CD14-positive monocyte (primary cell): ENCODE measurements at regions not wholly inside any gene's neighbourhood (a gene's known extent, or its start where the extent isn't known, plus 50 kb on each side); places are given as distances from the start of the nearest gene placed in this dataset.

Experiments
- DNase-seq, 3 donors: peaks; one replicate each; pipeline ENCODE4 v3.0.0-alpha.2; 2011 to 2022
- H2AFZ ChIP-seq: 2 replicates; pipeline ENCODE4 v1.6.0; 2012; ENCODE audit warnings: mild to moderate bottlenecking, low read depth, low read length, inconsistent platforms; ENCODE audit not compliant: insufficient read depth, poor library complexity, severe bottlenecking
- H3K27ac ChIP-seq, 2 donors: 1 replicate in 1 of 2; 2 replicates in 1 of 2; pipeline ENCODE4 v1.5.1; 2012 to 2013; ENCODE audit warnings: low read length in 2 of 2, control low read depth in 1 of 2, inconsistent platforms in 1 of 2, low read depth in 1 of 2, mild to moderate bottlenecking in 1 of 2
- H3K27me3 ChIP-seq, 2 donors: one replicate each; pipeline versions ENCODE4 v1.6.0 to v1.6.1; 2011 to 2013; ENCODE audit warnings: low read length in 2 of 2; ENCODE audit not compliant: control insufficient read depth in 2 of 2, insufficient read depth in 2 of 2
- H3K36me3 ChIP-seq, 2 donors: replicated peaks in 1 of 2; 1 replicate in 1 of 2; 2 replicates in 1 of 2; pipeline versions ENCODE4 v1.5.1 to v1.6.1; 2012 to 2013; ENCODE audit warnings: low read length in 2 of 2, control low read depth in 1 of 2, inconsistent platforms in 1 of 2, mild to moderate bottlenecking in 1 of 2; ENCODE audit not compliant: insufficient read depth in 2 of 2, control insufficient read depth in 1 of 2
- H3K4me1 ChIP-seq, 2 donors: 1 replicate in 1 of 2; 2 replicates in 1 of 2; pipeline versions ENCODE4 v1.5.1 to v1.6.1; 2012 to 2013; ENCODE audit warnings: low read length in 2 of 2, control low read depth in 1 of 2, inconsistent platforms in 1 of 2, mild to moderate bottlenecking in 1 of 2, moderate library complexity in 1 of 2; ENCODE audit not compliant: insufficient read depth in 2 of 2, control insufficient read depth in 1 of 2
- H3K4me2 ChIP-seq: replicated peaks from 2 replicates; pipeline ENCODE3; 2012; ENCODE audit warnings: low read length, moderate library complexity, mild to moderate bottlenecking; ENCODE audit not compliant: poor library complexity, severe bottlenecking; ENCODE audit errors: extremely low read depth
- H3K4me3 ChIP-seq, 3 experiments: fragments of 200-600 bp in 1 of 3; sonication (generic) in 1 of 3; replicated peaks in 1 of 3; 1 replicate in 2 of 3; 2 replicates in 1 of 3; pipeline ENCODE4 v1.5.1; 2011 to 2013; ENCODE audit warnings: low read length in 3 of 3, mild to moderate bottlenecking in 3 of 3, control low read depth in 2 of 3, low read depth in 2 of 3, inconsistent platforms in 1 of 3, moderate library complexity in 1 of 3
- H3K79me2 ChIP-seq: 2 replicates; pipeline ENCODE4 v1.6.0; 2012; ENCODE audit warnings: mild to moderate bottlenecking, control low read depth, inconsistent platforms, low read length, moderate library complexity; ENCODE audit not compliant: insufficient read depth
- H3K9ac ChIP-seq: 2 replicates; pipeline ENCODE4 v1.6.0; 2017; ENCODE audit warnings: low read length, mild to moderate bottlenecking; ENCODE audit not compliant: insufficient read depth, poor library complexity, severe bottlenecking
- H3K9me3 ChIP-seq, 2 donors: replicated peaks in 1 of 2; 1 replicate in 1 of 2; 2 replicates in 1 of 2; pipeline versions ENCODE4 v1.5.1 to v1.6.1; 2012 to 2013; ENCODE audit warnings: low read length in 2 of 2, control low read depth in 1 of 2; ENCODE audit not compliant: control insufficient read depth in 1 of 2, insufficient read depth in 1 of 2
- H4K20me1 ChIP-seq: 2 replicates; pipeline ENCODE4 v1.6.0; 2012; ENCODE audit warnings: mild to moderate bottlenecking, low read length, control low read depth, moderate library complexity; ENCODE audit not compliant: insufficient read depth
- H3K27ac Mint-ChIP-seq, 7 donors: one replicate each; pipeline ENCODE4 v1.8.0; 2020; ENCODE audit warnings: mild to moderate bottlenecking in 7 of 7, mixed read lengths in 7 of 7, moderate library complexity in 6 of 7, inconsistent platforms in 2 of 7
- H3K27me3 Mint-ChIP-seq, 3 donors: one replicate each; pipeline ENCODE4 v1.8.0; 2021 to 2022; ENCODE audit warnings: low read depth in 3 of 3, mild to moderate bottlenecking in 3 of 3, mixed read lengths in 3 of 3, moderate library complexity in 3 of 3, inconsistent platforms in 1 of 3
- H3K36me3 Mint-ChIP-seq, 2 donors: one replicate each; pipeline ENCODE4 v1.8.0; 2020; ENCODE audit warnings: mixed read lengths in 2 of 2, inconsistent platforms in 1 of 2, mild to moderate bottlenecking in 1 of 2
- H3K4me1 Mint-ChIP-seq: one replicate; pipeline ENCODE4 v1.8.0; 2020; ENCODE audit warnings: mild to moderate bottlenecking, mixed read lengths
- H3K4me3 Mint-ChIP-seq, 2 donors: one replicate each; pipeline ENCODE4 v1.8.0; 2020; ENCODE audit warnings: mild to moderate bottlenecking in 2 of 2, mixed read lengths in 2 of 2, moderate library complexity in 1 of 2
- H3K9me3 Mint-ChIP-seq, 7 donors: one replicate each; pipeline ENCODE4 v1.8.0; 2020 to 2022; ENCODE audit warnings: mixed read lengths in 7 of 7, mild to moderate bottlenecking in 6 of 7, moderate library complexity in 6 of 7, inconsistent platforms in 2 of 7
- WGBS: methylation state at CpG from one replicate; pipeline ENCODE4 v1.1.5; 2013; ENCODE audit warnings: missing lambda C conversion rate; ENCODE audit not compliant: insufficient coverage; 5-methylcytosine and 5-hydroxymethylcytosine counted together
- intact Hi-C, 2 donors: fragments of 100-400 bp; cut with micrococcal nuclease; formaldehyde crosslinking; loops; one replicate each; pipeline versions ENCODE4 v1.15.0 to v1.15.1; 2023
- TF ChIP-seq, protein P1 (sequence below): fragments of 200-600 bp; IDR thresholded peaks from one replicate; pipeline ENCODE4 v1.8.0; 2022; ENCODE audit warnings: antibody characterized with exemption, mild to moderate bottlenecking

DNA sequence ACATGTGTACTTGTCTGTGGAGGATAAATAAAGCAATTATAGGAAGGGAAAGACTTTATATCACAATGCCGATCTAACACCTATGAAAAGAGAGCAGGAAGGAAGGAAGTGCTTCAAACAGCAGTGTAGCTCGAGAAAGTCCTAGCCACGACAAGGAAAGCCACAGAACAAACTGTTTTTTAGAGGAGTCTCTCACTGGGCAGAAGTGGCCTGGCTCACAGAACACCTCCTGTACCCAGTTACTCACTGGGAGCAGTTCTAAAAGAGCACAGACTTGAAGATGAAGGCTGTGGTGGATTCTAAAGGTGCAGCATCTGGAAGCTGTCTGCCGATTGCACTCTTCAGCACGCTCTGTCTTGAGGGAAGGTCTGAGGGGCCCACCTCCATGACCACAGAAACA lies 248.8 kb upstream of the ATP11B start:
- Histone ChIP-seq H3K27ac (no peak overlapping the region), H3K27me3 (no peaks in the 10 kb centered on the region), H3K4me3 (no peak overlapping the region), H3K4me2 (no peak overlapping the region), H3K36me3 (no peaks in the 10 kb centered on the region), H3K79me2 (no peaks in the 10 kb centered on the region), H3K9ac (no peak overlapping the region), H3K4me1 (no peaks in the 10 kb centered on the region), H2AFZ (no peak overlapping the region), H4K20me1 (no peaks in the 10 kb centered on the region), H3K9me3 (no peaks in the 10 kb centered on the region)
- Mint-ChIP-seq H3K27me3 (peaks cover 0 to 2% (median 0%) of the 10 kb centered on the region in 3 donors), H3K36me3 (no peaks in the 10 kb centered on the region), H3K9me3 (peaks cover 0 to 3% (median 0%) of the 10 kb centered on the region in 7 donors), H3K27ac (no peak overlapping the region), H3K4me3 (no peak overlapping the region), H3K4me1 (no peaks in the 10 kb centered on the region)
- no peak for DNase-seq
- WGBS: 0% methylated on average over 1 of the region's 5 CpGs
- intact Hi-C loops: no loop called here
- TF ChIP-seq, protein P1, sequence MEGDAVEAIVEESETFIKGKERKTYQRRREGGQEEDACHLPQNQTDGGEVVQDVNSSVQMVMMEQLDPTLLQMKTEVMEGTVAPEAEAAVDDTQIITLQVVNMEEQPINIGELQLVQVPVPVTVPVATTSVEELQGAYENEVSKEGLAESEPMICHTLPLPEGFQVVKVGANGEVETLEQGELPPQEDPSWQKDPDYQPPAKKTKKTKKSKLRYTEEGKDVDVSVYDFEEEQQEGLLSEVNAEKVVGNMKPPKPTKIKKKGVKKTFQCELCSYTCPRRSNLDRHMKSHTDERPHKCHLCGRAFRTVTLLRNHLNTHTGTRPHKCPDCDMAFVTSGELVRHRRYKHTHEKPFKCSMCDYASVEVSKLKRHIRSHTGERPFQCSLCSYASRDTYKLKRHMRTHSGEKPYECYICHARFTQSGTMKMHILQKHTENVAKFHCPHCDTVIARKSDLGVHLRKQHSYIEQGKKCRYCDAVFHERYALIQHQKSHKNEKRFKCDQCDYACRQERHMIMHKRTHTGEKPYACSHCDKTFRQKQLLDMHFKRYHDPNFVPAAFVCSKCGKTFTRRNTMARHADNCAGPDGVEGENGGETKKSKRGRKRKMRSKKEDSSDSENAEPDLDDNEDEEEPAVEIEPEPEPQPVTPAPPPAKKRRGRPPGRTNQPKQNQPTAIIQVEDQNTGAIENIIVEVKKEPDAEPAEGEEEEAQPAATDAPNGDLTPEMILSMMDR: no peak

DNA sequence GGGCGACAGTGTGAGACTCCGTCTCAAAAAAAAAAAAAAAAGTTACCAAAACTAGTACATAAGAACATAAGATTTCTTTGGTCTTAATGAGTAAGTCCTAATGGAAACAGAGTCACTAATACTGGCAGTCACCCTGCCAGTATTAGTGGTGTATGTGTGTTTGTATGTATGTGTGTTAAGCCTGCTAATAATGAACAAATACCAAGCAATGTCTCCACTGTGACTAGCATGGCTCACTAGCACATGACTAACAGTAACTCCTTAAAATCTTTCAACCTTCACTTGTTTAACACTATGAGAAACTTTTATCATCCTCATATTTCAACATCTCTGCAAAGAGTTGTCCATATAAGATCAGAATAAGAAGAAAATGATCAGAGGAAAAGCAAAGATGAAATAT lies 231.0 kb upstream of the ATP11B start:
- Histone ChIP-seq H3K9ac (no peak overlapping the region), H3K4me3 (no peak overlapping the region), H4K20me1 (no peaks in the 10 kb centered on the region), H3K4me1 (no peaks in the 10 kb centered on the region), H3K9me3 (no peaks in the 10 kb centered on the region), H3K27me3 (no peaks in the 10 kb centered on the region), H3K27ac (no peak overlapping the region), H3K36me3 (no peaks in the 10 kb centered on the region), H3K79me2 (no peaks in the 10 kb centered on the region), H3K4me2 (no peak overlapping the region), H2AFZ (no peak overlapping the region)
- DNase-seq: no peak
- Mint-ChIP-seq H3K4me3 (no peak overlapping the region), H3K36me3 (no peaks in the 10 kb centered on the region), H3K9me3 (peaks cover 0 to 10% (median 7%) of the 10 kb centered on the region in 7 donors), H3K27me3 (peaks cover 0 to 2% (median 2%) of the 10 kb centered on the region in 3 donors), H3K4me1 (no peaks in the 10 kb centered on the region), H3K27ac (no peak overlapping the region)
- no CpG with 5 or more reads among the region's 2 CpGs for WGBS
- intact Hi-C loops: no loop called here
- TF ChIP-seq, protein P1: no peak
